Type B pancreatic cell (in vitro differentiated cells): ENCODE measurements at regions not wholly inside any gene's neighbourhood (a gene's known extent, or its start where the extent isn't known, plus 50 kb on each side); places are given as distances from the start of the nearest gene placed in this dataset.

Experiments
- DNase-seq: peaks from one replicate; pipeline ENCODE4 v3.0.0; 2021; ENCODE audit warnings: mixed read lengths; ENCODE audit not compliant: unreplicated experiment; ENCODE audit errors: extremely low spot score
- H3K27ac Mint-ChIP-seq: 2 replicates; pipeline ENCODE4 v1.8.0; 2021; ENCODE audit warnings: mild to moderate bottlenecking, mixed read lengths
- H3K27me3 Mint-ChIP-seq: 2 replicates; pipeline ENCODE4 v1.8.0; 2021; ENCODE audit warnings: mixed read lengths
- H3K36me3 Mint-ChIP-seq: 2 replicates; pipeline ENCODE4 v1.8.0; 2021; ENCODE audit warnings: mixed read lengths
- H3K4me1 Mint-ChIP-seq: one replicate; pipeline ENCODE4 v1.8.0; 2021; ENCODE audit warnings: mixed read lengths; ENCODE audit not compliant: unreplicated experiment
- H3K4me3 Mint-ChIP-seq: 2 replicates; pipeline ENCODE4 v1.8.0; 2021; ENCODE audit warnings: mild to moderate bottlenecking, mixed read lengths
- H3K9me3 Mint-ChIP-seq: 2 replicates; pipeline ENCODE4 v1.8.0; 2021; ENCODE audit warnings: mixed read lengths
- CTCF ChIP-seq: fragments of 200-600 bp; sonication (generic); conservative IDR thresholded peaks from 2 replicates; pipeline ENCODE4 v1.5.0; 2021; ENCODE audit warnings: antibody characterized with exemption, mild to moderate bottlenecking

GRCh38 chr2:238554468-238555315, 128.0 kb downstream of the ASB1 start:
- Mint-ChIP-seq H3K4me1 (no peaks in the 10 kb centered on the region), H3K27ac (no peak overlapping the region), H3K27me3 (no peaks in the 10 kb centered on the region), H3K4me3 (no peak overlapping the region), H3K9me3 (no peaks in the 10 kb centered on the region), H3K36me3 (no peaks in the 10 kb centered on the region)
- DNase-seq: no peak
- no peak for TF ChIP-seq CTCF

DNA sequence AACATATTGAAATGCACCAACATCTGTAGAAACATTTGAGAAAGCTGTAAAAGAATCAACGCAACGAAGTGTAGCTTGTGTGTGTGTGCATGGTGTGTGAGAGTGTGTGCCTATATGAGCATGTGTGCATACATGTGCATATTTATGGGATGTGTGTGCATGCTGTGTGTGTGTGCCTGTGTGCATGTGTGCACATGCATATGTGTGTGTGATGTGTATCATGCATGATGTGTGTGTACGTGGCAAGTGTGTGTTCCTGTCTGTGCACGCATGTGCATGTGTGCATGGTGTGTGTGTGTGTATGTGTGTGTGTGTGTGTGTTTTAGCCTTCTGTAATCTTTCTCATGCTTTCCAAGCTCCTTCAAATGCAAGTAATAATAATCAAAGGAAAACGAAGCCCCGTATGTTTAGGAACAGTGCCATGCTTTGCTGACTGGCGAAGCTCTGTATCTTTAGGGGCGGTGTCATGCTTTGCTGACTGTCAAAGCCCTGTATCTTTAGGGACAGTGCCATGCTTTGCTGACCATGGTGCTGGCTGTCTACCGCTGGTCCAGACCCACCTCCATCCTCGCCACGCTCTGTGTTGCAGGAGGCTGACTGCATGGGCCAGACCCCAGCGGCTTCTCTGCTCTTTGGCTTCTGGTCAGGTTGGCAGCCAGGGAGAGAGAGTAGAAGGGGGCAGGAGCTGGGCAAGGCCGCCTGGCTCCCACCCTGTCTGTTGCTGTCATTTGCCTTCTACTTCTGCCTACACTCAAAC, 129.2 kb downstream of the ASB1 start:
- no peak for DNase-seq
- no peaks in the 10 kb centered on the region for H3K4me1 Mint-ChIP-seq
- H3K36me3 Mint-ChIP-seq: no peaks in the 10 kb centered on the region
- no peaks in the 10 kb centered on the region for H3K27me3 Mint-ChIP-seq
- H3K9me3 Mint-ChIP-seq: no peaks in the 10 kb centered on the region
- H3K27ac Mint-ChIP-seq: no peak overlapping the region
- no peak for TF ChIP-seq CTCF
- H3K4me3 Mint-ChIP-seq: no peak overlapping the region

- Mint-ChIP-seq H3K36me3 (no peaks in the 10 kb centered on the region), H3K27me3 (peaks cover 7% of the 10 kb centered on the region), H3K9me3 (no peaks in the 10 kb centered on the region), H3K4me3 (no peak overlapping the region), H3K27ac (no peak overlapping the region), H3K4me1 (no peaks in the 10 kb centered on the region)
- TF ChIP-seq CTCF: no peak
- no peak for DNase-seq
Measured at GRCh38 chr2:238557431-238557830, 130.7 kb downstream of the ASB1 start.

DNA sequence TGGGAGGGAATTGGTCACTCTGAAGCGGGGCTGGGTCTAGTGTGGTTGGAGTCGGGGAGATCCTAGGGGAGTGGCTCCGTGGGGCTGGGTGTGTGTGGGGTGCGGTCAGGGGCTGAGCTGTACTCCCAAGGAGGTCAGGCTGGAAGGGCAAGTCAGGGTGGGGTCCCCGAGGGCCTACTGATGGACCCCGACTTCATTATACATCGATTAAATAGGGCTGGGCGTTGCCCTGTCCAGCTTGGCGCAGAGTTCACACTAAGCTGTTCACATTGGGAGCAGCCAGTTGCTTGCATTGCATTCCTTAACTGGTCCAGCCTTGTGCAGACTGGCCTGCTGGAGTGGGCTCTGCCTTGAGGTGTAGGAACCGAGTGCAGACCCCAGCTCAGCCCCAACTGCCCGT, 131.2 kb downstream of the ASB1 start:
- Mint-ChIP-seq H3K27me3 (peaks cover 7% of the 10 kb centered on the region), H3K36me3 (no peaks in the 10 kb centered on the region), H3K4me1 (no peaks in the 10 kb centered on the region), H3K9me3 (no peaks in the 10 kb centered on the region), H3K27ac (no peak overlapping the region), H3K4me3 (no peak overlapping the region)
- TF ChIP-seq CTCF: no peak
- no peak for DNase-seq

GRCh38 chr2:238558456-238559099, 131.9 kb downstream of the ASB1 start:
- no peak overlapping the region for H3K4me3 Mint-ChIP-seq
- H3K9me3 Mint-ChIP-seq: no peaks in the 10 kb centered on the region
- no peaks in the 10 kb centered on the region for H3K4me1 Mint-ChIP-seq
- no peak for TF ChIP-seq CTCF
- peaks cover 7% of the 10 kb centered on the region for H3K27me3 Mint-ChIP-seq
- no peak for DNase-seq
- no peak overlapping the region for H3K27ac Mint-ChIP-seq
- H3K36me3 Mint-ChIP-seq: no peaks in the 10 kb centered on the region
